CD8-positive, alpha-beta memory T cell (primary cell): ENCODE measurements at regions not wholly inside any gene's neighbourhood (a gene's known extent, or its start where the extent isn't known, plus 50 kb on each side); places are given as distances from the start of the nearest gene placed in this dataset.

Experiments used
- CTCF ChIA-PET: fragments of 350-600 bp; sonication (Branson Sonifier 250); formaldehyde crosslinking; loops from one replicate; lab custom pipeline; 2021; ENCODE audit warnings: antibody characterized with exemption; lab: Charles Lee
- POLR2A ChIA-PET: fragments of 350-600 bp; sonication (Branson Sonifier 250); formaldehyde crosslinking; loops from one replicate; lab custom pipeline; 2021; ENCODE audit warnings: antibody characterized with exemption; lab: Charles Lee
- DNase-seq, 5 donors: peaks; one replicate each; pipeline versions ENCODE4 v3.0.0 to v3.0.0-alpha.2; 2020 to 2022; ENCODE audit warnings: mixed read lengths in 1 of 5
- H3K27ac ChIP-seq: one replicate; pipeline ENCODE4 v1.7.0; 2013; ENCODE audit warnings: low read depth, mild to moderate bottlenecking, low read length, moderate library complexity
- H3K27me3 ChIP-seq: 2 replicates; pipeline ENCODE4 v1.7.0; 2013; ENCODE audit warnings: low read length, mild to moderate bottlenecking; ENCODE audit not compliant: insufficient read depth, poor library complexity, severe bottlenecking
- H3K36me3 ChIP-seq: 2 replicates; pipeline ENCODE4 v1.7.0; 2013; ENCODE audit warnings: mild to moderate bottlenecking, low read length, moderate library complexity; ENCODE audit not compliant: insufficient read depth
- H3K4me1 ChIP-seq: 2 replicates; pipeline ENCODE4 v1.7.0; 2013; ENCODE audit warnings: mild to moderate bottlenecking, low read length, moderate library complexity; ENCODE audit not compliant: insufficient read depth
- H3K4me3 ChIP-seq: 2 replicates; pipeline ENCODE4 v1.7.0; 2013; ENCODE audit warnings: mild to moderate bottlenecking, low read length
- H3K9me3 ChIP-seq: 2 replicates; pipeline ENCODE4 v1.7.0; 2013; ENCODE audit warnings: mild to moderate bottlenecking, low read length
- H3K27ac Mint-ChIP-seq, 8 donors: one replicate each; pipeline ENCODE4 v1.8.0; 2020 to 2021; ENCODE audit warnings: mixed read lengths in 8 of 8, mild to moderate bottlenecking in 6 of 8, inconsistent platforms in 3 of 8, moderate library complexity in 3 of 8
- H3K27me3 Mint-ChIP-seq, 2 donors: one replicate each; pipeline ENCODE4 v1.8.0; 2020 to 2021; ENCODE audit warnings: mixed read lengths in 2 of 2, mild to moderate bottlenecking in 1 of 2, moderate library complexity in 1 of 2
- H3K36me3 Mint-ChIP-seq, 3 donors: one replicate each; pipeline ENCODE4 v1.8.0; 2020 to 2021; ENCODE audit warnings: mixed read lengths in 3 of 3, inconsistent platforms in 1 of 3, mild to moderate bottlenecking in 1 of 3
- H3K4me1 Mint-ChIP-seq, 3 donors: one replicate each; pipeline ENCODE4 v1.8.0; 2020 to 2021; ENCODE audit warnings: mixed read lengths in 3 of 3, inconsistent platforms in 1 of 3, mild to moderate bottlenecking in 1 of 3
- H3K4me3 Mint-ChIP-seq, 7 donors: one replicate each; pipeline ENCODE4 v1.8.0; 2020 to 2021; ENCODE audit warnings: mixed read lengths in 7 of 7, mild to moderate bottlenecking in 6 of 7, moderate library complexity in 4 of 7, inconsistent platforms in 2 of 7
- H3K9me3 Mint-ChIP-seq, 5 donors: one replicate each; pipeline ENCODE4 v1.8.0; 2020 to 2022; ENCODE audit warnings: mixed read lengths in 5 of 5, mild to moderate bottlenecking in 3 of 5, moderate library complexity in 2 of 5, inconsistent platforms in 1 of 5

DNA sequence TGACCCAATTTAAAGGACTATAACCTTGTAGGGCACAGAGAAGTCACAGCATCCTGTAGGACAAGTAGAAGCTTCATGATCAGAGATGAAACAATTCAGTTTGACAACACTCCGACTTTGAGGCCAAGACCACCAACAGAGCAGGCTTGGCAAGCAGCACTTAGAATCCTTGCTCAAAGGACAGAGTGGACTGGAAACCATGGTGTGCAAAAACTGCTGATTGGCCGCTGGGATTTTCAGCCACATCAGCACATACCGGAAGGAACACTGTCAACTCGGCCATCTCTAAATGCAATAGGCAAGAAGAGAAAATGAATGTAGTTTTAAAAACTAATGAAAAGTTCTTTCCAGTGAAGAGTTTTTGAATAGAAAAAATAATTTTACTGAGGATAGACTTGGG lies 92.0 kb upstream of the PRMT6 start:
- Mint-ChIP-seq H3K36me3 (no peaks in the 10 kb centered on the region), H3K9me3 (no peaks in the 10 kb centered on the region), H3K27ac (no peak overlapping the region), H3K4me1 (no peaks in the 10 kb centered on the region), H3K4me3 (no peak overlapping the region), H3K27me3 (no peaks in the 10 kb centered on the region)
- Histone ChIP-seq H3K4me3 (no peak overlapping the region), H3K27ac (no peak overlapping the region), H3K9me3 (no peaks in the 10 kb centered on the region), H3K4me1 (no peaks in the 10 kb centered on the region), H3K27me3 (no peaks in the 10 kb centered on the region), H3K36me3 (no peaks in the 10 kb centered on the region)
- no peak for DNase-seq
- ChIA-PET POLR2A (no interaction called here), CTCF (no interaction called here)

DNA sequence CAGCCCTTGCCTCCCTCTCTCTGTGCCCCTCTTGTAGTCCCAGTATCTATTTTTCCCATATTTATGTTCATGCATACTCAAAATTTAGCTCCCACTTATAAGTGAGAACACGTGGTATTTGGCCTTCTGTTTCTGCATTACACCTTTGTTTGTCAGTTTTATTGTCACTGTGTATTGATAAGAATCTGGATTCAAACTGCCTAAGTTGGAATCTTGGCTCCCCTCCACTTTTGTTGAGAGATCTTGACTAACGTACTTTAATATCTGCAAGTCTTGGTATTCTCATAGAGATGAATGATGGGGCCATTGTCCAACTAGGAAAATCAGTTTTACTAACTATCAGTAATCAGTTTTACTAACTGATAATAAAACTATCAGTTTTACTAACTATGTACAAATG lies 87.8 kb upstream of the PRMT6 start:
- no peaks in the 10 kb centered on the region for H3K27me3 Mint-ChIP-seq
- ChIA-PET CTCF (no interaction called here), POLR2A (no interaction called here)
- no peaks in the 10 kb centered on the region for H3K4me1 Mint-ChIP-seq
- no peaks in the 10 kb centered on the region for H3K36me3 Mint-ChIP-seq
- Histone ChIP-seq H3K9me3 (no peaks in the 10 kb centered on the region), H3K4me3 (no peak overlapping the region), H3K27ac (no peak overlapping the region), H3K4me1 (no peaks in the 10 kb centered on the region), H3K27me3 (no peaks in the 10 kb centered on the region), H3K36me3 (no peaks in the 10 kb centered on the region)
- no peaks in the 10 kb centered on the region for H3K9me3 Mint-ChIP-seq
- no peak overlapping the region for H3K4me3 Mint-ChIP-seq
- no peak for DNase-seq
- no peak overlapping the region for H3K27ac Mint-ChIP-seq

DNA sequence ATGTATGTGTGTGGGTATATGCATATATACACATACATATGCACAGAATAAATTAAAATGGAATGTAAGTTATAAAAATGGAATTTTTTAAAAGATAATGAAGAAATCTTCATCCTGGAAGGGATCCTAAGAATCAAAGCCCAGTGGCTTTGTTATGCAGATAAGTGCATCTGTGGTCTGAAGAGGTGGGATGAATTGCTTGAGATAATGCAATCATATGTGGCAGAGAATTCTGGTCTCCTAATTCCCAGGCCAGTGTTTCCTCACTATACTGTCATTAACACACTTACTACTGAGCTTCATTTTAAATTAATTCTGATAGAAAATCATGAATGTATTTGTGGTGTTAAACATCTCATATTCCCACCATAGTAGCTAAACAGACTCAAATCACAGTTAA lies 86.7 kb upstream of the PRMT6 start:
- peaks cover 0 to 2% of the 10 kb centered on the region in 2 donors for H3K27me3 Mint-ChIP-seq
- no peaks in the 10 kb centered on the region for H3K4me1 Mint-ChIP-seq
- no peaks in the 10 kb centered on the region for H3K27me3 ChIP-seq
- no peaks in the 10 kb centered on the region for H3K4me1 ChIP-seq
- no peak overlapping the region for H3K4me3 ChIP-seq
- no peak overlapping the region for H3K4me3 Mint-ChIP-seq
- POLR2A ChIA-PET = no interaction called here
- H3K27ac ChIP-seq = no peak overlapping the region
- H3K36me3 Mint-ChIP-seq = no peaks in the 10 kb centered on the region
- H3K27ac Mint-ChIP-seq = no peak overlapping the region
- H3K9me3 Mint-ChIP-seq = no peaks in the 10 kb centered on the region
- no peaks in the 10 kb centered on the region for H3K36me3 ChIP-seq
- no peaks in the 10 kb centered on the region for H3K9me3 ChIP-seq
- DNase-seq = no peak
- CTCF ChIA-PET = no interaction called here

DNA sequence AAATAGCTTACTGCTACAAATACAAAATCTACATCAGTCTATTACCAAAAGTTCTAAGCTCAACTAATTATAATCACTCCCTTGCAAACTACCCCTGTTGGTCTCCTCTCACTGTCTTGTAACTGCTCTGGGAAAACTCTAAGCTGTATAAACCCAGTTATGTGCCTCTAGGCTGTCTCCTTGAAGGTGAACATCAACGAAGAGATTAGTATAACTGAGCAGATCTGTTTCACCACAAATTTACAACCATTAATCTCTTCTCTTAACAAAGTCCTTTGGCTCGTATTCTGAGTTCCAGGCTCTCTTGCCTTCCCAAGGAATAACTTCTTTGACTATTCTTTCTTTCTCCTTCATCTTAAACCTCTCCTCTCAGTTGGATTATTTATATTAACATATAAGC lies 84.4 kb upstream of the PRMT6 start:
- CTCF ChIA-PET = no interaction called here
- POLR2A ChIA-PET = no interaction called here
- Histone ChIP-seq H3K9me3 (no peaks in the 10 kb centered on the region), H3K27ac (no peak overlapping the region), H3K27me3 (no peaks in the 10 kb centered on the region), H3K4me3 (no peak overlapping the region), H3K36me3 (no peaks in the 10 kb centered on the region), H3K4me1 (no peaks in the 10 kb centered on the region)
- H3K9me3 Mint-ChIP-seq = peaks cover 0 to 2% (median 0%) of the 10 kb centered on the region in 5 donors
- DNase-seq = no peak
- peaks cover 0 to 2% of the 10 kb centered on the region in 2 donors for H3K27me3 Mint-ChIP-seq
- no peaks in the 10 kb centered on the region for H3K4me1 Mint-ChIP-seq
- no peak overlapping the region for H3K4me3 Mint-ChIP-seq
- H3K27ac Mint-ChIP-seq = no peak overlapping the region
- H3K36me3 Mint-ChIP-seq = no peaks in the 10 kb centered on the region

DNA sequence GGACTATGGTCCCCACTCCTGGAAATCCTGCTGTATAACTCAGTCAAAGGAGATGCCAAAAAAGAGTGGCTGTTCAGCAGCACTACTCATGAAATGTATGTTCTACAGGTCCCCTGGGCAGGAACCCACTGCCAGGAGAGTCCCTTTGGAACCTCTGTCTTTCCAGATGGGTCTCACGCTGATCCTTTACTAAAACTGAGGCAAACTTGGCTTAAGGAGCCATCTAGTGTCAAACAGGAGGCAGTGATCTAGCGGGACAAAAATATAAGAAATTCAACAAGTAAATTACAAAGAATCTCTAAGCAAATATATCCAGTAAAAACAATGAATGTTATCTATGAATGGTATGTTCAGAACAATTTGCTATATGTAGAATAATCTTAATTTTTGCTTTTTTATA lies 80.5 kb upstream of the PRMT6 start:
- Histone ChIP-seq H3K27me3 (no peaks in the 10 kb centered on the region), H3K27ac (no peak overlapping the region), H3K36me3 (no peaks in the 10 kb centered on the region), H3K4me3 (no peak overlapping the region), H3K9me3 (no peaks in the 10 kb centered on the region), H3K4me1 (no peaks in the 10 kb centered on the region)
- H3K27ac Mint-ChIP-seq = no peak overlapping the region
- DNase-seq = no peak
- peaks cover 0 to 2% of the 10 kb centered on the region in 2 donors for H3K27me3 Mint-ChIP-seq
- H3K4me3 Mint-ChIP-seq = no peak overlapping the region
- ChIA-PET POLR2A (no interaction called here), CTCF (no interaction called here)
- no peaks in the 10 kb centered on the region for H3K36me3 Mint-ChIP-seq
- peaks cover 0 to 2% (median 0%) of the 10 kb centered on the region in 5 donors for H3K9me3 Mint-ChIP-seq
- H3K4me1 Mint-ChIP-seq = no peaks in the 10 kb centered on the region

DNA sequence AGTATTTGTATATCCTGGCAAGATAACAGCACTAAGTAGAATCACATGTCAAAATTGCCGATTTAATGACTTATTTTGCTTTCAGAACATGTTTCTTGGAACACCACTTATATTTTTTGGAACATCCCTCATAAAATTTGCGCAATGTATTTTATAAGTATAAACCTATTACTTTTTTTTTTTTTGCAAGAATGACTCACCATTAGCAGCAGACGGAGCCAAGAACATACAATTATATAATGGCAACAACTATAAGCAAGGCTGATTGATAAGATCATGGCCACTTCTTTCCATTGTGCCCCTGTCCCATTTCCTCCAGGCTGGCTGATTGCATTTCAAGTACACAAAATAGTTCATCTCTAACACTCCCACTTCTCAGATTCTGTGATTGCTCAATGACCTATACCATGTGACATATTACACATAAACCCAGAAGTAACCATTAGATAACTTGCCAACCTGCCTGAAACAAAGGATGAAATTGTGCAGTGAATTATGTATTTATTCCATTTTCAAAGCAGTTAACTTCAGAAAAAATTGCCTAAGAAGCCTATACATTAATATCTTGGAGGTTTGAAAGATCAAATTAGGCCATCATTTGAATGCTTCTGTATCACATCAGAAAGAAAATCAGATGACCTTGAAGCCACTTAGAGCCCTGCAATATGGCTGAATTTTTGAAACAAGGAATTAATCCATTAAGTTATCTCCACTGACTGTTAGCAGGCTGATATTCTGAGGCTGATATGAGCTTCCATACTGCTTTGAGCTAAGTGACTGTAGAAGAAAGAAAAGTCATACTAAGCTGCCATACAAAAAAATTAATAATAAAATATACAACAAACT lies 77.8 kb upstream of the PRMT6 start:
- no peak for DNase-seq
- POLR2A ChIA-PET = no interaction called here
- H3K4me3 Mint-ChIP-seq = no peak overlapping the region

DNA sequence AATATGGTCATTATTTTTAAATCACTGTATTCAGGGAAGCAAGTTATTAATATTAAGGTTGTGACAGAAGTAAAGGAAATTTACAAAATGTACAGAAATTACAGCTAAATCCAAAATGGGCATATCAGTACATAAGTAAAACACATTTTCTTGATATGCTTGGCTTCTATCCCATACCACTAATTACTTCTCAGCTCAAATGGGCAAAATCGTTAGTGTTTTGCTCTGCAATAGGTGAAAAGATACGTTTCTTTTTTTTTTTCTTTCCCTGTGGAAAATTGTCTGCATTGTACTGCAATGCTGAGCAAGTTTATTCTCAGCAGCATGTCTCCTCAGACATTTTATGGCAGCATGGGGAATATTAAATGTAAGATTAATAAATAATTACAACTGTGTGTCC lies 77.1 kb upstream of the PRMT6 start:
- H3K4me1 Mint-ChIP-seq = no peaks in the 10 kb centered on the region
- POLR2A ChIA-PET = no interaction called here
- CTCF ChIA-PET = no interaction called here
- Histone ChIP-seq H3K27me3 (no peaks in the 10 kb centered on the region), H3K36me3 (no peaks in the 10 kb centered on the region), H3K9me3 (no peaks in the 10 kb centered on the region), H3K4me3 (no peak overlapping the region), H3K27ac (no peak overlapping the region), H3K4me1 (no peaks in the 10 kb centered on the region)
- peaks cover 0 to 2% (median 0%) of the 10 kb centered on the region in 5 donors for H3K9me3 Mint-ChIP-seq
- H3K27ac Mint-ChIP-seq = no peak overlapping the region
- no peaks in the 10 kb centered on the region for H3K36me3 Mint-ChIP-seq
- DNase-seq = no peak
- peaks cover 0 to 3% of the 10 kb centered on the region in 2 donors for H3K27me3 Mint-ChIP-seq
- H3K4me3 Mint-ChIP-seq = no peak overlapping the region

More for the DNA sequence above, 77.8 kb upstream of the PRMT6 start:
- no peaks in the 10 kb centered on the region for H3K36me3 Mint-ChIP-seq
- H3K9me3 Mint-ChIP-seq = peaks cover 0 to 2% (median 0%) of the 10 kb centered on the region in 5 donors
- no peak overlapping the region for H3K27ac ChIP-seq
- no peaks in the 10 kb centered on the region for H3K36me3 ChIP-seq
- H3K4me3 ChIP-seq = no peak overlapping the region
- CTCF ChIA-PET = no interaction called here
- no peaks in the 10 kb centered on the region for H3K4me1 ChIP-seq
- no peaks in the 10 kb centered on the region for H3K9me3 ChIP-seq
- peaks cover 0 to 2% of the 10 kb centered on the region in 2 donors for H3K27me3 Mint-ChIP-seq
- H3K4me1 Mint-ChIP-seq = no peaks in the 10 kb centered on the region
- H3K27ac Mint-ChIP-seq = no peak overlapping the region
- H3K27me3 ChIP-seq = no peaks in the 10 kb centered on the region

DNA sequence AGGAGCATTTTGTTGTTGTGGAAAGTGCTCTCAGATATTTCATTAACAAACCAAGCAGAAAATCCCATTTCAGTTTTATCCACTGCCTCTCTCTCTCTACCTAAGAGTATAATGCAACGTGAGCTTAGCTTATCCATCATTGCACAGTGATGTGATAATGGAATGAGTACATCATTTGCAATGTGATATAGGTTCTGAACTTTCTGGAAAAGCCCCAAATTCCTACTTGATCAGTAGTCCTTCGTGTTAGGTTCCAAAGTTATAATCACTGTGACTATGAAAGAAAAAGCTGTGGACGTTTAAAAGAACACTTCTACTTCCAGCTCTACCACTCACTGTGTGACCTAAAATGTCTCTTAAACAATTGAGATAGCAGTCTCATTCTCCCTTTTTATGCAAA lies 76.4 kb upstream of the PRMT6 start:
- no peak overlapping the region for H3K4me3 Mint-ChIP-seq
- H3K36me3 Mint-ChIP-seq = no peaks in the 10 kb centered on the region
- H3K9me3 ChIP-seq = no peaks in the 10 kb centered on the region
- CTCF ChIA-PET = interaction anchor here (0.6 kb wide), 1 partner anchor 69 kb away, joined by 3 read pairs; no protein-coding TSS in a partner anchor
- peaks cover 0 to 3% of the 10 kb centered on the region in 2 donors for H3K27me3 Mint-ChIP-seq
- H3K27ac ChIP-seq = no peak overlapping the region
- no peak overlapping the region for H3K27ac Mint-ChIP-seq
- no peaks in the 10 kb centered on the region for H3K27me3 ChIP-seq
- no peaks in the 10 kb centered on the region for H3K4me1 ChIP-seq
- H3K36me3 ChIP-seq = no peaks in the 10 kb centered on the region
- H3K4me1 Mint-ChIP-seq = no peaks in the 10 kb centered on the region
- DNase-seq = no peak
- POLR2A ChIA-PET = no interaction called here
- peaks cover 0 to 2% (median 0%) of the 10 kb centered on the region in 5 donors for H3K9me3 Mint-ChIP-seq
- no peak overlapping the region for H3K4me3 ChIP-seq
